ENCODE measurements at regions not wholly inside any gene's neighbourhood (a gene's known extent, or its start where the extent isn't known, plus 50 kb on each side); places are given as distances from the start of the nearest gene placed in this dataset.

GRCh38 chr4:169826634-169827187 lies 69.0 kb upstream of the HPF1 start:
- Histone ChIP-seq H3K9me3 (no peaks in the 10 kb centered on the region), H3K4me3 (replicated peaks in 1 of 3) (no peak overlapping the region), H3K4me1 (no peaks in the 10 kb centered on the region), H3K27ac (no peak overlapping the region), H3K36me3 (no peaks in the 10 kb centered on the region), H3K27me3 (no peaks in the 10 kb centered on the region)
- intact Hi-C loops (cut with DNase I), result no loop called here
- 36 to 45% methylated on average over 6 of the region's 6 CpGs for WGBS, 2 donors
- peak; percentile 51 to 52 for DNase-seq
- TF ChIP-seq POLR2A (IDR thresholded peaks at IDR 0.05) (no peak), CTCF (IDR thresholded peaks at IDR 0.05) (no peak)

- TF ChIP-seq POLR2A (IDR thresholded peaks at IDR 0.05) (no peak), CTCF (IDR thresholded peaks at IDR 0.05) (no peak)
- H3K27ac ChIP-seq, result no peak overlapping the region
- no peaks in the 10 kb centered on the region for H3K9me3 ChIP-seq
- intact Hi-C loops (cut with DNase I), result no loop called here
- DNase-seq, result peak; percentile 58 to 69
- H3K36me3 ChIP-seq, result no peaks in the 10 kb centered on the region
- WGBS, 2 donors, result 17 to 19% methylated on average over 7 of the region's 7 CpGs
- H3K27me3 ChIP-seq, result no peaks in the 10 kb centered on the region
- no peak overlapping the region for H3K4me3 ChIP-seq (replicated peaks in 1 of 3)
- no peaks in the 10 kb centered on the region for H3K4me1 ChIP-seq
Observed at GRCh38 chr4:169823685-169824084, 65.9 kb upstream of the HPF1 start.

DNA sequence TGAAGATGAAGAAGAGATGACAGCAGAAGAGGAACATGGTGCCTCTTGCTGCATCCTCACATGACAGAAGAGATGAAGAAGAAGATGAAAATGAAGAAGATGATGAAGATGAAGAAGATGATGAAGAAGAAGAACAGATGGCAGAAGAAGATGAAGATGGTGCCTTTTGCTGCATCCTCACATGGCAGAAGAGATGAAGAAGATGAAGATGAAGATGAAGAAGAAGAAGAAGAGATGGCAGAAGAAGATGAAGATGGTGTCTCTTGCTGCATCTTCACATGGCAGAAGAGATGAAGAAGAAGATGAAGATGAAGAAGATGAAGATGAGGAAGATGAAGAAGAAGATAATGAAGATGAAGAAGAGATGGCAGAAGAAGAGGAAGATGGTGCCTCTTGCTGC lies 63.7 kb upstream of the HPF1 start:
- no peak overlapping the region for H3K4me3 ChIP-seq (replicated peaks in 1 of 3)
- no peaks in the 10 kb centered on the region for H3K27me3 ChIP-seq
- intact Hi-C loops (cut with DNase I), result no loop called here
- H3K4me1 ChIP-seq, result no peaks in the 10 kb centered on the region
- no peaks in the 10 kb centered on the region for H3K36me3 ChIP-seq
- no peaks in the 10 kb centered on the region for H3K9me3 ChIP-seq
- no peak for TF ChIP-seq CTCF (IDR thresholded peaks at IDR 0.05)
- TF ChIP-seq POLR2A (IDR thresholded peaks at IDR 0.05), result no peak
- no peak for DNase-seq
- H3K27ac ChIP-seq, result no peak overlapping the region

DNA sequence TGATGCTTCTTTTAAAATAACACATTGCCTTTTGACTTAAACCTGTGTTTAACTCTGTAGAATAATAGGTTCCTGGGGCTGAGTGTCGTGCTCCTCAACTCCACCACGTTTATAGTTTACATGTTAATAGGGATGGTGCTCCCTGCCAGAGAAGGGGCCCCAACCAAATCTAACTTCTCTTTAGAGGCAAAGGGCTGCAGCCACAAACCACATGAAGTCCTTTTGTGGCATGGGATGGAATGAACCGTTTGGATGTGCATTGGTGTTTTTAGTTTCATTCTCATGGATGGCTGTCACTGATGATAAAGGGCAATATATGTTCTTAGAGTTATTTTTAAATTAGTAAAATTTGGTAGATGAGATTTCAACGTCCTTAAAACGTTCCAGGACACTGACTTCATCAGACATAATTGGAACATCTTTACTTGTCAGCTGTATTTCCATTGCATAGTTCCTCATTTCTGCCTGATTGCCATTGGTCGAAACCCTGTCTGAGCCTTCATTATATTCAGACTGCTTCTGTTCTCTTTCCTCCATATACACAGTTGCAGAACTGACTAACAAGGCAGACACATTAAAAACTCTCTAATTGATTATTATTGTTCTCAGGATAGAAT lies 60.4 kb upstream of the HPF1 start:
- Histone ChIP-seq H3K4me1 (no peaks in the 10 kb centered on the region), H3K9me3 (no peaks in the 10 kb centered on the region), H3K27me3 (no peaks in the 10 kb centered on the region), H3K4me3 (replicated peaks in 1 of 3) (no peak overlapping the region), H3K27ac (no peak overlapping the region), H3K36me3 (no peaks in the 10 kb centered on the region)
- intact Hi-C loops (cut with DNase I), result no loop called here
- TF ChIP-seq POLR2A (IDR thresholded peaks at IDR 0.05) (no peak), CTCF (IDR thresholded peaks at IDR 0.05) (no peak)
- WGBS, 2 donors, result 55 to 66% methylated on average over 6 of the region's 6 CpGs
- no peak for DNase-seq

DNA sequence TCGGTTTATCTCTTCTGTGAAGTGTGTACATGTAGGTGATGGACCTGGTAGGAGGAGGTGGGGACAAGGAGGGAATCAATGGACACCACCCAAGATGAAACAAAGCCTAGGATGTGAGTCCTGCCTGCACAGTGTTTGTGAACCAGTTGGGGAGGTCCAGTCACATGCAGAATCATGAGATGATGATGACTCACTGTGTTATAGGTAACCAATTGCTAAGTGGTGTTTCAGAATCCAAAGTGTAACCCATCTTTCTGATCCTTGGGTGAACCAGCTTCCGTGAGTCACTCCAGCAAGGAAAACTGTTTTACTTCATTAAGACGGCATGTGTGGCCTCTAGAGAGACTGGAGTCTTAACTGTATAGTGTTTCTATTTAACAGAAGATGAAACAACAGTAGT lies 57.9 kb upstream of the HPF1 start:
- no peaks in the 10 kb centered on the region for H3K4me1 ChIP-seq
- H3K27ac ChIP-seq, result no peak overlapping the region
- H3K9me3 ChIP-seq, result no peaks in the 10 kb centered on the region
- intact Hi-C loops (cut with DNase I), result no loop called here
- no peaks in the 10 kb centered on the region for H3K36me3 ChIP-seq
- DNase-seq, result no peak
- H3K4me3 ChIP-seq (replicated peaks in 1 of 3), result no peak overlapping the region
- WGBS, 2 donors, result 58 to 62% methylated on average over 3 of the region's 3 CpGs
- no peak for TF ChIP-seq POLR2A (IDR thresholded peaks at IDR 0.05)
- TF ChIP-seq CTCF (IDR thresholded peaks at IDR 0.05), result no peak
- H3K27me3 ChIP-seq, result no peaks in the 10 kb centered on the region

All from thyroid gland (tissue), 4 donors.